SK-N-SH (cell line): ENCODE measurements at regions not wholly inside any gene's neighbourhood (a gene's known extent, or its start where the extent isn't known, plus 50 kb on each side); places are given as distances from the start of the nearest gene placed in this dataset.

Experiments used
- CTCF ChIA-PET: fragments of 300-600, 350-600 bp; formaldehyde crosslinking; extraction: SDS; loops from one replicate; lab custom pipeline; 2021; lab: Yijun Ruan, JAX
- POLR2A ChIA-PET: fragments of 350-600 bp; sonication (Branson Sonifier 250); formaldehyde crosslinking; extraction: SDS; loops from one replicate; lab custom pipeline; 2020; ENCODE audit warnings: antibody characterized with exemption, inconsistent platforms; lab: Yijun Ruan, JAX
- DNase-seq: peaks from one replicate; pipeline ENCODE4 v3.0.0; 2012
- H2AFZ ChIP-seq: fragments of 200-600 bp; sonication (generic); 2 replicates; pipeline ENCODE4 v1.8.1; 2016; ENCODE audit warnings: antibody characterized with exemption, mild to moderate bottlenecking, low read depth
- H3F3A ChIP-seq: fragments of 200-600 bp; sonication (generic); replicated peaks from 2 replicates; pipeline ENCODE3; 2016; ENCODE audit warnings: antibody characterized with exemption, mild to moderate bottlenecking; ENCODE audit not compliant: insufficient read depth
- H3K27ac ChIP-seq, 2 experiments: fragments of 200-500 bp in 1 of 2; fragments of 200-600 bp in 1 of 2; sonication (Bioruptor generic) in 1 of 2; sonication (generic), shearing (Covaris generic) in 1 of 2; 2 replicates each; pipeline versions ENCODE4 v1.5.1 to v1.6.1; 2014 to 2016; ENCODE audit warnings: low read depth in 2 of 2, inconsistent platforms in 1 of 2, low read length in 1 of 2, mild to moderate bottlenecking in 1 of 2, mixed read lengths in 1 of 2
- H3K27me3 ChIP-seq: fragments of 200-600 bp; sonication (generic), shearing (Covaris generic); 2 replicates; pipeline ENCODE4 v1.6.1; 2016; ENCODE audit warnings: mixed run types; ENCODE audit not compliant: insufficient read depth
- H3K36me3 ChIP-seq, 2 experiments: fragments of 200-500 bp in 1 of 2; fragments of 200-600 bp in 1 of 2; sonication (Bioruptor generic) in 1 of 2; sonication (generic) in 1 of 2; replicated peaks in 1 of 2; 2 replicates each; pipeline versions ENCODE3 to v1.5.1; 2014 to 2016; ENCODE audit warnings: low read length in 1 of 2, mild to moderate bottlenecking in 1 of 2; ENCODE audit not compliant: insufficient read depth in 2 of 2, control insufficient read depth in 1 of 2
- H3K4me1 ChIP-seq, 2 experiments: fragments of 200-500 bp in 1 of 2; fragments of 200-600 bp in 1 of 2; sonication (Bioruptor generic) in 1 of 2; sonication (generic), shearing (Covaris generic) in 1 of 2; 2 replicates each; pipeline versions ENCODE4 v1.5.1 to v1.6.1; 2014 to 2016; ENCODE audit warnings: low read depth in 1 of 2, low read length in 1 of 2, mixed run types in 1 of 2; ENCODE audit not compliant: insufficient read depth in 2 of 2, control insufficient read depth in 1 of 2
- H3K4me2 ChIP-seq: fragments of 200-600 bp; sonication (generic), shearing (Covaris generic); 2 replicates; pipeline ENCODE4 v1.6.1; 2017; ENCODE audit warnings: mixed run types
- H3K4me3 ChIP-seq, 2 experiments: fragments of 200-500 bp in 1 of 2; fragments of 200-600 bp in 1 of 2; sonication (Bioruptor generic) in 1 of 2; sonication (generic), shearing (Covaris generic) in 1 of 2; 2 replicates each; pipeline versions ENCODE4 v1.5.1 to v1.8.1; 2014 to 2016; ENCODE audit warnings: low read depth in 2 of 2, inconsistent platforms in 1 of 2, low read length in 1 of 2, mild to moderate bottlenecking in 1 of 2, mixed read lengths in 1 of 2, moderate library complexity in 1 of 2
- H3K79me2 ChIP-seq: fragments of 200-600 bp; sonication (generic); 2 replicates; pipeline ENCODE4 v1.8.1; 2017; ENCODE audit warnings: mild to moderate bottlenecking; ENCODE audit not compliant: insufficient read depth
- H3K9ac ChIP-seq: fragments of 200-600 bp; sonication (generic); 2 replicates; pipeline ENCODE4 v1.6.1; 2017; ENCODE audit warnings: mixed run types
- H3K9me2 ChIP-seq: fragments of 200-600 bp; sonication (generic); 2 replicates; pipeline ENCODE4 v1.6.1; 2017; ENCODE audit warnings: mixed run types
- H3K9me3 ChIP-seq: fragments of 200-600 bp; sonication (generic); 2 replicates; pipeline ENCODE4 v1.6.1; 2017; ENCODE audit warnings: mixed run types, mild to moderate bottlenecking, moderate library complexity
- H4K20me1 ChIP-seq: fragments of 200-600 bp; sonication (generic); 2 replicates; pipeline ENCODE4 v1.6.1; 2017; ENCODE audit warnings: mild to moderate bottlenecking, mixed run types; ENCODE audit not compliant: insufficient read depth
- ELF1 ChIP-seq: IDR thresholded peaks from 2 replicates; pipeline ENCODE4 v1.4.0; 2012
- EP300 ChIP-seq, 2 experiments: IDR thresholded peaks; 2 replicates each; pipeline versions ENCODE4 v1.4.0 to v1.6.1; 2012; ENCODE audit warnings: borderline replicate concordance in 1 of 2, low read depth in 1 of 2, low read length in 1 of 2
- EZH2phosphoT487 ChIP-seq: fragments of 200-600 bp; sonication (generic); IDR thresholded peaks from 2 replicates; pipeline ENCODE4 v1.6.1; 2017; ENCODE audit warnings: low read depth, mixed run types, mild to moderate bottlenecking, antibody characterized with exemption, moderate library complexity, borderline replicate concordance
- FOXJ3 ChIP-seq: sonication (generic); formaldehyde crosslinking; IDR thresholded peaks from 2 replicates; pipeline ENCODE4 v1.5.1; 2020; ENCODE audit warnings: mild to moderate bottlenecking, missing genetic modification reagents
- GABPA ChIP-seq: IDR thresholded peaks from 2 replicates; pipeline ENCODE4 v1.4.0; 2012; ENCODE audit warnings: low read depth, mild to moderate bottlenecking
- GATA2 ChIP-seq: sonication (generic); formaldehyde crosslinking; IDR thresholded peaks from 2 replicates; pipeline ENCODE4 v1.5.0; 2020; ENCODE audit warnings: mild to moderate bottlenecking, missing genetic modification reagents
- MXI1 ChIP-seq: IDR thresholded peaks from 2 replicates; pipeline ENCODE4 v1.6.1; 2012; ENCODE audit warnings: mild to moderate bottlenecking, low read depth, low read length, improper control_type of control experiment
- NRF1 ChIP-seq: IDR thresholded peaks from 2 replicates; pipeline ENCODE4 v1.6.1; 2012; ENCODE audit warnings: low read depth, mild to moderate bottlenecking, low read length
- PBX3 ChIP-seq: IDR thresholded peaks from 2 replicates; pipeline ENCODE4; 2012
- RAD21 ChIP-seq: IDR thresholded peaks from 2 replicates; pipeline ENCODE4 v1.6.1; 2012; ENCODE audit warnings: mild to moderate bottlenecking, low read length
- RCOR1 ChIP-seq: fragments of 150-350 bp; IDR thresholded peaks from 2 replicates; pipeline ENCODE4 v1.6.1; 2017; ENCODE audit warnings: antibody characterized with exemption, low read length
- REST ChIP-seq: IDR thresholded peaks from 2 replicates; pipeline ENCODE4 v1.6.1; 2012; ENCODE audit warnings: mild to moderate bottlenecking, low read depth, low read length, moderate library complexity
- RFX5 ChIP-seq: IDR thresholded peaks from 2 replicates; pipeline ENCODE4 v1.6.1; 2012; ENCODE audit warnings: mild to moderate bottlenecking, improper control_type of control experiment, low read length
- RXRA ChIP-seq: IDR thresholded peaks from 2 replicates; pipeline ENCODE4 v1.4.0; 2012; ENCODE audit warnings: low read depth, mild to moderate bottlenecking, borderline replicate concordance
- SIN3A ChIP-seq: IDR thresholded peaks from 2 replicates; pipeline ENCODE4 v1.6.1; 2012; ENCODE audit warnings: low read depth, mild to moderate bottlenecking, low read length, moderate library complexity, borderline replicate concordance
- USF2 ChIP-seq: fragments of 150-350 bp; IDR thresholded peaks from 2 replicates; pipeline ENCODE4 v1.6.1; 2017; ENCODE audit warnings: antibody characterized with exemption, low read length, low read depth, borderline replicate concordance
- YY1 ChIP-seq: IDR thresholded peaks from 2 replicates; pipeline ENCODE4 v1.4.0; 2012; ENCODE audit warnings: low read depth, mild to moderate bottlenecking
- WGBS: methylation state at CpG from one replicate; pipeline ENCODE4 v1.1.6; 2017; ENCODE audit warnings: low lambda C conversion rate; 5-methylcytosine and 5-hydroxymethylcytosine counted together

- no peak for TF ChIP-seq REST
- no peak for TF ChIP-seq EZH2phosphoT487
- no peak for TF ChIP-seq NRF1
- no peak for TF ChIP-seq RFX5
- no peak for TF ChIP-seq ELF1
- no peak for TF ChIP-seq GATA2
- no peak for TF ChIP-seq RXRA
- no peak for TF ChIP-seq USF2
- TF ChIP-seq GABPA = no peak
- no peak for TF ChIP-seq MXI1
- TF ChIP-seq FOXJ3 (CRISPR knock-in tag) = no peak
- no peak for TF ChIP-seq PBX3
- no peak for TF ChIP-seq YY1
- no peak for TF ChIP-seq RAD21
- TF ChIP-seq EP300 (IDR thresholded peaks at IDR 0.05; ENCODE audit: borderline replicate concordance in 1 of 2, low read depth in 1 of 2, low read length in 1 of 2) = no peak
- no peak for TF ChIP-seq SIN3A
- TF ChIP-seq RCOR1 = no peak
- Histone ChIP-seq H3K27ac (no peak overlapping the region), H3K36me3 (no peaks in the 10 kb centered on the region), H3K9ac (no peak overlapping the region), H3K27me3 (no peaks in the 10 kb centered on the region), H3F3A (no peaks in the 10 kb centered on the region), H3K79me2 (no peaks in the 10 kb centered on the region), H3K9me3 (no peaks in the 10 kb centered on the region), H4K20me1 (no peaks in the 10 kb centered on the region), H3K9me2 (no peaks in the 10 kb centered on the region), H2AFZ (no peak overlapping the region), H3K4me2 (no peak overlapping the region), H3K4me3 (no peak overlapping the region), H3K4me1 (no peaks in the 10 kb centered on the region)
- POLR2A ChIA-PET = no interaction called here
- no peak for DNase-seq
- CTCF ChIA-PET = no interaction called here
- 2% methylated on average over 3 of the region's 3 CpGs for WGBS
Measured at GRCh38 chr20:22282696-22283095, 301.7 kb downstream of the FOXA2 start.
